ENCODE measurements at regions not wholly inside any gene's neighbourhood (a gene's known extent, or its start where the extent isn't known, plus 50 kb on each side); places are given as distances from the start of the nearest gene placed in this dataset.

- TF ChIP-seq CTCF (conservative IDR thresholded peaks at IDR 0.05): no peak
- no peak for TF ChIP-seq ZFX (IDR thresholded peaks at IDR 0.05)
Measured at GRCh38 chr2:9742601-9743000, 100.7 kb upstream of the TAF1B start.

Data from C4-2B (cell line).